ENCODE measurements at regions not wholly inside any gene's neighbourhood (a gene's known extent, or its start where the extent isn't known, plus 50 kb on each side); places are given as distances from the start of the nearest gene placed in this dataset.

DNA sequence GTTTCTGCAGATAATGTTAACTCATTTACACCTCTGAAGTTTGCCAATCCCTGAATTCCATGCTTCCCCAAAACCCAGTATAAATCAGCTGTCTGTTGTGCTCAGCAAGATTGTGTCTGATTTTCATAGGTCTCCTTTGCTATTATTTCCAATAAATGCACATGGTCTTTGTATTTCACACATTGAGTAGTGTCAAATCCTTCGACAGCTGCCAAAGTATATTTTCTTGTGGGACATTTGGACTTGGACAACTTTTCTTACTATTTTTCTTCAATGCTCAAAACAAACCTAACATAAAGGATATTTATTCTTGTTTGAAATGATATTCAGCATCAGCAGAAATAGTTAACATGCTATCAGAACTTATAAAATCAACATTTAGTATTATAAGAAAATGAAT is 406.1 kb upstream of the OR4E1 start (continued):
- no peak for TF ChIP-seq ZBTB33 (IDR thresholded peaks at IDR 0.05)
- TF ChIP-seq STAT1 (conservative IDR thresholded peaks at IDR 0.05) = no peak
- no peak for TF ChIP-seq PAX5 (IDR thresholded peaks at IDR 0.05; ENCODE audit: borderline replicate concordance, low read depth, low read length)

- Histone ChIP-seq H3K4me1 (ENCODE audit: control insufficient read depth, insufficient read depth, low read length) (peaks cover 10% of the 10 kb centered on the region), H3K4me2 (ENCODE audit: control insufficient read depth, insufficient read depth) (no peak overlapping the region), H2AFZ (ENCODE audit: control insufficient read depth, low read depth, low read length) (no peak overlapping the region), H3K9ac (ENCODE audit: control insufficient read depth, insufficient read depth, low read length) (no peak overlapping the region), H3K36me3 (ENCODE audit: control insufficient read depth in 2 of 2, insufficient read depth in 2 of 2, low read length in 1 of 2) (no peaks in the 10 kb centered on the region), H3K27me3 (replicated peaks in 1 of 2; ENCODE audit: control insufficient read depth in 2 of 2, insufficient read depth in 2 of 2, low read length in 1 of 2) (no peaks in the 10 kb centered on the region), H3K4me3 (no peak overlapping the region), H3K79me2 (ENCODE audit: control insufficient read depth, insufficient read depth, low read length) (no peaks in the 10 kb centered on the region), H3K9me3 (replicated peaks; ENCODE audit: control insufficient read depth, insufficient read depth, low read length) (no peaks in the 10 kb centered on the region; the same call in 2 of the 3 replicates), H4K20me1 (ENCODE audit: control insufficient read depth, insufficient read depth) (no peaks in the 10 kb centered on the region), H3K27ac (ENCODE audit: control insufficient read depth, insufficient read depth) (no peak overlapping the region)
- no peak for ATAC-seq
- DNase-seq (ENCODE audit: low read depth, low spot score) = no peak
- BruUV-seq (replicated peaks) = no TSS peak
- SMC1A ChIA-PET (ENCODE audit: uncharacterized antibody, unreplicated experiment) = no interaction called here
- RAD21 ChIA-PET (ENCODE audit: unreplicated experiment) = no interaction called here
- FAIRE-seq = no peak
- intact Hi-C loops (cut with micrococcal nuclease; ENCODE audit: unreplicated experiment) = no loop called here
- POLR2A ChIA-PET = no interaction called here
- in situ Hi-C loops (cut with MboI) = no loop called here
- CTCF ChIA-PET = no interaction called here
- no peak for TF ChIP-seq POU2F2 (IDR thresholded peaks at IDR 0.05; ENCODE audit: borderline replicate concordance, low read depth, low read length)
- TF ChIP-seq ZNF622 (IDR thresholded peaks at IDR 0.05) = no peak
- TF ChIP-seq ZNF24 (IDR thresholded peaks at IDR 0.05) = no peak
- TF ChIP-seq PML (IDR thresholded peaks at IDR 0.05; ENCODE audit: low read length) = no peak
- TF ChIP-seq, protein P1, sequence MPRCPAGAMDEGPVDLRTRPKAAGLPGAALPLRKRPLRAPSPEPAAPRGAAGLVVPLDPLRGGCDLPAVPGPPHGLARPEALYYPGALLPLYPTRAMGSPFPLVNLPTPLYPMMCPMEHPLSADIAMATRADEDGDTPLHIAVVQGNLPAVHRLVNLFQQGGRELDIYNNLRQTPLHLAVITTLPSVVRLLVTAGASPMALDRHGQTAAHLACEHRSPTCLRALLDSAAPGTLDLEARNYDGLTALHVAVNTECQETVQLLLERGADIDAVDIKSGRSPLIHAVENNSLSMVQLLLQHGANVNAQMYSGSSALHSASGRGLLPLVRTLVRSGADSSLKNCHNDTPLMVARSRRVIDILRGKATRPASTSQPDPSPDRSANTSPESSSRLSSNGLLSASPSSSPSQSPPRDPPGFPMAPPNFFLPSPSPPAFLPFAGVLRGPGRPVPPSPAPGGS (IDR thresholded peaks at IDR 0.05; ENCODE audit: borderline replicate concordance, insufficient read depth, low read depth, low read length, poor library complexity, severe bottlenecking) = no peak
- TF ChIP-seq ZNF687 (IDR thresholded peaks at IDR 0.05) = no peak
- TF ChIP-seq, protein P2, sequence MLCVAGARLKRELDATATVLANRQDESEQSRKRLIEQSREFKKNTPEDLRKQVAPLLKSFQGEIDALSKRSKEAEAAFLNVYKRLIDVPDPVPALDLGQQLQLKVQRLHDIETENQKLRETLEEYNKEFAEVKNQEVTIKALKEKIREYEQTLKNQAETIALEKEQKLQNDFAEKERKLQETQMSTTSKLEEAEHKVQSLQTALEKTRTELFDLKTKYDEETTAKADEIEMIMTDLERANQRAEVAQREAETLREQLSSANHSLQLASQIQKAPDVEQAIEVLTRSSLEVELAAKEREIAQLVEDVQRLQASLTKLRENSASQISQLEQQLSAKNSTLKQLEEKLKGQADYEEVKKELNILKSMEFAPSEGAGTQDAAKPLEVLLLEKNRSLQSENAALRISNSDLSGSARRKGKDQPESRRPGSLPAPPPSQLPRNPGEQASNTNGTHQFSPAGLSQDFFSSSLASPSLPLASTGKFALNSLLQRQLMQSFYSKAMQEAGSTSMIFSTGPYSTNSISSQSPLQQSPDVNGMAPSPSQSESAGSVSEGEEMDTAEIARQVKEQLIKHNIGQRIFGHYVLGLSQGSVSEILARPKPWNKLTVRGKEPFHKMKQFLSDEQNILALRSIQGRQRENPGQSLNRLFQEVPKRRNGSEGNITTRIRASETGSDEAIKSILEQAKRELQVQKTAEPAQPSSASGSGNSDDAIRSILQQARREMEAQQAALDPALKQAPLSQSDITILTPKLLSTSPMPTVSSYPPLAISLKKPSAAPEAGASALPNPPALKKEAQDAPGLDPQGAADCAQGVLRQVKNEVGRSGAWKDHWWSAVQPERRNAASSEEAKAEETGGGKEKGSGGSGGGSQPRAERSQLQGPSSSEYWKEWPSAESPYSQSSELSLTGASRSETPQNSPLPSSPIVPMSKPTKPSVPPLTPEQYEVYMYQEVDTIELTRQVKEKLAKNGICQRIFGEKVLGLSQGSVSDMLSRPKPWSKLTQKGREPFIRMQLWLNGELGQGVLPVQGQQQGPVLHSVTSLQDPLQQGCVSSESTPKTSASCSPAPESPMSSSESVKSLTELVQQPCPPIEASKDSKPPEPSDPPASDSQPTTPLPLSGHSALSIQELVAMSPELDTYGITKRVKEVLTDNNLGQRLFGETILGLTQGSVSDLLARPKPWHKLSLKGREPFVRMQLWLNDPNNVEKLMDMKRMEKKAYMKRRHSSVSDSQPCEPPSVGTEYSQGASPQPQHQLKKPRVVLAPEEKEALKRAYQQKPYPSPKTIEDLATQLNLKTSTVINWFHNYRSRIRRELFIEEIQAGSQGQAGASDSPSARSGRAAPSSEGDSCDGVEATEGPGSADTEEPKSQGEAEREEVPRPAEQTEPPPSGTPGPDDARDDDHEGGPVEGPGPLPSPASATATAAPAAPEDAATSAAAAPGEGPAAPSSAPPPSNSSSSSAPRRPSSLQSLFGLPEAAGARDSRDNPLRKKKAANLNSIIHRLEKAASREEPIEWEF (IDR thresholded peaks at IDR 0.05; ENCODE audit: insufficient replicate concordance, low read depth, low read length) = no peak
- no peak for TF ChIP-seq ZNF207 (IDR thresholded peaks at IDR 0.05; ENCODE audit: borderline replicate concordance)
Measured at GRCh38 chr14:22073801-22074200, 400.2 kb upstream of the OR4E1 start.
